ENCODE measurements at regions not wholly inside any gene's neighbourhood (a gene's known extent, or its start where the extent isn't known, plus 50 kb on each side); places are given as distances from the start of the nearest gene placed in this dataset.

DNA sequence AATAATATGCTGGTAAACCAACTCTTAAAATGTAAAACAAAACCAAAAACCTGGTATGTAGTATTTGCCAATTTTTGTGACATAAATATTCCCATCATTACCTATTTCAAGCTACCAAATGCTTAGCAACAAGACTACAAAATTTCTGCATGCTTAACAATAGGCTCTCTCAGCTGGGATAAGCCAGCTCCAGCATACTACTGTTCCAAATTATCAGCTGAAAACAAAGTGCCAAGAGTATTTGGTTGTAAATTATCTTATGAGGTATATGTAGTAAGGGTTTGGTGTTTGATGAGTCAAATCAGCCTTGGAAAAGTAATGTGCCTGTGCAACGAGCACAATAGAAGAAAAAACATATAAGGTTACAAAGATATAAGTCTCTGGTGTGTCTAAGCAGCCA is 263.2 kb downstream of the HGF start (continued):
- TF ChIP-seq, protein P1, sequence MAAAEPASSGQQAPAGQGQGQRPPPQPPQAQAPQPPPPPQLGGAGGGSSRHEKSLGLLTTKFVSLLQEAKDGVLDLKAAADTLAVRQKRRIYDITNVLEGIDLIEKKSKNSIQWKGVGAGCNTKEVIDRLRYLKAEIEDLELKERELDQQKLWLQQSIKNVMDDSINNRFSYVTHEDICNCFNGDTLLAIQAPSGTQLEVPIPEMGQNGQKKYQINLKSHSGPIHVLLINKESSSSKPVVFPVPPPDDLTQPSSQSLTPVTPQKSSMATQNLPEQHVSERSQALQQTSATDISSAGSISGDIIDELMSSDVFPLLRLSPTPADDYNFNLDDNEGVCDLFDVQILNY (CRISPR knock-in tag; IDR thresholded peaks at IDR 0.05), result no peak
- no peak for TF ChIP-seq CREM (CRISPR knock-in tag; IDR thresholded peaks at IDR 0.05)
- no peak for TF ChIP-seq NR1H2 (CRISPR knock-in tag; IDR thresholded peaks at IDR 0.05)
- TF ChIP-seq SMAD4 (CRISPR knock-in tag; IDR thresholded peaks at IDR 0.05), result no peak
- TF ChIP-seq RELA (CRISPR knock-in tag; IDR thresholded peaks at IDR 0.05; ENCODE audit: borderline replicate concordance), result no peak
- no peak for TF ChIP-seq TP53 (CRISPR knock-in tag; IDR thresholded peaks at IDR 0.05)
- TF ChIP-seq IRF2 (CRISPR knock-in tag; IDR thresholded peaks at IDR 0.05; ENCODE audit: borderline replicate concordance, low read depth), result no peak

DNA sequence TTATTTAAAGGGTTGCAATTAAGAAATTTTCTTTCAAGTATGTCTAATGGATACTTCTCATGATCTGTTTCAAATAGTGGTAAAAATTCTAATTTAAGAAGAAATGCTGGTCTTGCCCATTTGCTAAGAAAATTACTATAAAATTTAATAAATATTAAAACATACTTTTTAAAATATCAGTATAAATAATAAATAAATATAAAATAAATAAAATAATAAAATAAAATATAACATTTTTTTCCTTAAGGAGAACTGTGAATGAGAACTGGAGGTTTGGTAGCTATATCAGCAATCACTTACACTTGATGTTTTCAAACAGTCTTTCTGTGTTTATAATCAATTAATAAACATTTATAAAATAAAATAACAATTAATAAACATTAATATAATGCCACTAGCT is 266.1 kb downstream of the HGF start:
- Mint-ChIP-seq H3K9me3 (no peaks in the 10 kb centered on the region), H3K4me1 (peaks cover 20% of the 10 kb centered on the region), H3K4me3 (no peak overlapping the region), H3K27me3 (ENCODE audit: low read depth) (no peaks in the 10 kb centered on the region), H3K36me3 (no peaks in the 10 kb centered on the region), H3K27ac (no peak overlapping the region)
- TF ChIP-seq HMGA2 (CRISPR knock-in tag; IDR thresholded peaks at IDR 0.05), result peak; percentile 95
- TF ChIP-seq NR3C1 (CRISPR knock-in tag; conservative IDR thresholded peaks at IDR 0.05; ENCODE audit: low read depth), result no peak
- TF ChIP-seq TCF7 (CRISPR knock-in tag; IDR thresholded peaks at IDR 0.05; ENCODE audit: low read depth), result no peak
- no peak for TF ChIP-seq TEAD1 (CRISPR knock-in tag; IDR thresholded peaks at IDR 0.05)
- no peak for TF ChIP-seq FOXP1 (CRISPR knock-in tag; IDR thresholded peaks at IDR 0.05; ENCODE audit: borderline replicate concordance)
- DNase-seq (ENCODE audit: low spot score) (no peak), ATAC-seq (no peak)
- POLR2A ChIA-PET, result no interaction called here
- CTCF ChIA-PET, result no interaction called here

DNA sequence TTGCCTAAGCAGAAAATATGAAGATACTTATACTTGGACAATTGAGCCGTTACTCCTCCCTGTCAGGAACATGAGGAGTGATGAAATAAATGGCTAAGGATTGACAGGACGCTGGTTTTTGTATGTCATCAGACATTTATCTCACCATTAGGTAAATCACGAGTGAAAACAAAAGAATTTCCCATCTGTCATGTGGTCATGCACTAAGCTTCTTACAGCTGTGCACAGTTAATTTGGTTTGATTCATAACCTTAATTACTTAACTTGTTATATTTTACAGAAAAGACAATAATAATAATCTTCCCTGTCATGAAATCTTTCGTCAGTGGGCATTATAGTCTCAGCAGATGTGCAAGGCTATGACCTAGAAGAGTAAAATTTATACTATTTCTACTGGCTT is 266.5 kb downstream of the HGF start:
- CTCF ChIA-PET, result no interaction called here
- Mint-ChIP-seq H3K9me3 (no peaks in the 10 kb centered on the region), H3K27me3 (ENCODE audit: low read depth) (no peaks in the 10 kb centered on the region), H3K27ac (no peak overlapping the region), H3K36me3 (no peaks in the 10 kb centered on the region), H3K4me3 (no peak overlapping the region), H3K4me1 (peaks cover 24% of the 10 kb centered on the region)
- TF ChIP-seq, protein P2, sequence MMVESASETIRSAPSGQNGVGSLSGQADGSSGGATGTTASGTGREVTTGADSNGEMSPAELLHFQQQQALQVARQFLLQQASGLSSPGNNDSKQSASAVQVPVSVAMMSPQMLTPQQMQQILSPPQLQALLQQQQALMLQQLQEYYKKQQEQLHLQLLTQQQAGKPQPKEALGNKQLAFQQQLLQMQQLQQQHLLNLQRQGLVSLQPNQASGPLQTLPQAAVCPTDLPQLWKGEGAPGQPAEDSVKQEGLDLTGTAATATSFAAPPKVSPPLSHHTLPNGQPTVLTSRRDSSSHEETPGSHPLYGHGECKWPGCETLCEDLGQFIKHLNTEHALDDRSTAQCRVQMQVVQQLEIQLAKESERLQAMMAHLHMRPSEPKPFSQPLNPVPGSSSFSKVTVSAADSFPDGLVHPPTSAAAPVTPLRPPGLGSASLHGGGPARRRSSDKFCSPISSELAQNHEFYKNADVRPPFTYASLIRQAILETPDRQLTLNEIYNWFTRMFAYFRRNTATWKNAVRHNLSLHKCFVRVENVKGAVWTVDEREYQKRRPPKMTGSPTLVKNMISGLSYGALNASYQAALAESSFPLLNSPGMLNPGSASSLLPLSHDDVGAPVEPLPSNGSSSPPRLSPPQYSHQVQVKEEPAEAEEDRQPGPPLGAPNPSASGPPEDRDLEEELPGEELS (CRISPR knock-in tag; IDR thresholded peaks at IDR 0.05), result no peak
- no peak for TF ChIP-seq TP53 (CRISPR knock-in tag; IDR thresholded peaks at IDR 0.05)
- no peak for TF ChIP-seq HMGA2 (CRISPR knock-in tag; IDR thresholded peaks at IDR 0.05)
- TF ChIP-seq, protein P3, sequence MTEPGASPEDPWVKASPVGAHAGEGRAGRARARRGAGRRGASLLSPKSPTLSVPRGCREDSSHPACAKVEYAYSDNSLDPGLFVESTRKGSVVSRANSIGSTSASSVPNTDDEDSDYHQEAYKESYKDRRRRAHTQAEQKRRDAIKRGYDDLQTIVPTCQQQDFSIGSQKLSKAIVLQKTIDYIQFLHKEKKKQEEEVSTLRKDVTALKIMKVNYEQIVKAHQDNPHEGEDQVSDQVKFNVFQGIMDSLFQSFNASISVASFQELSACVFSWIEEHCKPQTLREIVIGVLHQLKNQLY (CRISPR knock-in tag; IDR thresholded peaks at IDR 0.05), result no peak
- no peak for TF ChIP-seq KAT7 (CRISPR knock-in tag; IDR thresholded peaks at IDR 0.05; ENCODE audit: borderline replicate concordance)
- TF ChIP-seq, protein P4, sequence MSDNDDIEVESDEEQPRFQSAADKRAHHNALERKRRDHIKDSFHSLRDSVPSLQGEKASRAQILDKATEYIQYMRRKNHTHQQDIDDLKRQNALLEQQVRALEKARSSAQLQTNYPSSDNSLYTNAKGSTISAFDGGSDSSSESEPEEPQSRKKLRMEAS (CRISPR knock-in tag; IDR thresholded peaks at IDR 0.05), result no peak
- TF ChIP-seq, protein P5, sequence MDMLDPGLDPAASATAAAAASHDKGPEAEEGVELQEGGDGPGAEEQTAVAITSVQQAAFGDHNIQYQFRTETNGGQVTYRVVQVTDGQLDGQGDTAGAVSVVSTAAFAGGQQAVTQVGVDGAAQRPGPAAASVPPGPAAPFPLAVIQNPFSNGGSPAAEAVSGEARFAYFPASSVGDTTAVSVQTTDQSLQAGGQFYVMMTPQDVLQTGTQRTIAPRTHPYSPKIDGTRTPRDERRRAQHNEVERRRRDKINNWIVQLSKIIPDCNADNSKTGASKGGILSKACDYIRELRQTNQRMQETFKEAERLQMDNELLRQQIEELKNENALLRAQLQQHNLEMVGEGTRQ (CRISPR knock-in tag; IDR thresholded peaks at IDR 0.05), result no peak
- TF ChIP-seq ZNF423 (CRISPR knock-in tag; IDR thresholded peaks at IDR 0.05), result no peak
- TF ChIP-seq, protein P6, sequence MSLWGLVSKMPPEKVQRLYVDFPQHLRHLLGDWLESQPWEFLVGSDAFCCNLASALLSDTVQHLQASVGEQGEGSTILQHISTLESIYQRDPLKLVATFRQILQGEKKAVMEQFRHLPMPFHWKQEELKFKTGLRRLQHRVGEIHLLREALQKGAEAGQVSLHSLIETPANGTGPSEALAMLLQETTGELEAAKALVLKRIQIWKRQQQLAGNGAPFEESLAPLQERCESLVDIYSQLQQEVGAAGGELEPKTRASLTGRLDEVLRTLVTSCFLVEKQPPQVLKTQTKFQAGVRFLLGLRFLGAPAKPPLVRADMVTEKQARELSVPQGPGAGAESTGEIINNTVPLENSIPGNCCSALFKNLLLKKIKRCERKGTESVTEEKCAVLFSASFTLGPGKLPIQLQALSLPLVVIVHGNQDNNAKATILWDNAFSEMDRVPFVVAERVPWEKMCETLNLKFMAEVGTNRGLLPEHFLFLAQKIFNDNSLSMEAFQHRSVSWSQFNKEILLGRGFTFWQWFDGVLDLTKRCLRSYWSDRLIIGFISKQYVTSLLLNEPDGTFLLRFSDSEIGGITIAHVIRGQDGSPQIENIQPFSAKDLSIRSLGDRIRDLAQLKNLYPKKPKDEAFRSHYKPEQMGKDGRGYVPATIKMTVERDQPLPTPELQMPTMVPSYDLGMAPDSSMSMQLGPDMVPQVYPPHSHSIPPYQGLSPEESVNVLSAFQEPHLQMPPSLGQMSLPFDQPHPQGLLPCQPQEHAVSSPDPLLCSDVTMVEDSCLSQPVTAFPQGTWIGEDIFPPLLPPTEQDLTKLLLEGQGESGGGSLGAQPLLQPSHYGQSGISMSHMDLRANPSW (CRISPR knock-in tag; conservative IDR thresholded peaks at IDR 0.05; ENCODE audit: low read depth), result no peak
- no peak for TF ChIP-seq NR1H2 (CRISPR knock-in tag; IDR thresholded peaks at IDR 0.05)
- no peak for TF ChIP-seq RORB (CRISPR knock-in tag; IDR thresholded peaks at IDR 0.05)
- POLR2A ChIA-PET, result no interaction called here
- no peak for DNase-seq (ENCODE audit: low spot score)
- ATAC-seq, result no peak
